NCI-H146 (cell line): ENCODE measurements at regions not wholly inside any gene's neighbourhood (a gene's known extent, or its start where the extent isn't known, plus 50 kb on each side); places are given as distances from the start of the nearest gene placed in this dataset.
"Not testable (repeated sequence)": the region's sequence is repeated elsewhere in the genome, so short reads cannot be mapped to it uniquely, and the experiment has no call there.

Source experiments
- DNase-seq: peaks from one replicate; lab custom pipeline; 2025; lab: John Stamatoyannopoulos, UW

- DNase-seq, result no peak
Observed at GRCh38 chr14:22296722-22297121, 292.3 kb downstream of the DAD1 start.

GRCh38 chr14:22296088-22296487 lies 292.9 kb downstream of the DAD1 start:
- DNase-seq, result no peak

- no peak for DNase-seq
Observed at GRCh38 chr14:22291406-22291805, 297.6 kb downstream of the DAD1 start.

GRCh38 chr14:22289570-22289969 lies 299.5 kb downstream of the DAD1 start:
- no peak for DNase-seq

- no peak for DNase-seq
Observed at GRCh38 chr14:22285991-22286390, 303.0 kb downstream of the DAD1 start.

GRCh38 chr14:22282949-22283348 lies 306.1 kb downstream of the DAD1 start:
- DNase-seq, result no peak

GRCh38 chr14:22282417-22282816 lies 306.6 kb downstream of the DAD1 start:
- DNase-seq, result no peak

- DNase-seq, result not testable (repeated sequence)
Observed at GRCh38 chr14:22281447-22281874, 307.6 kb downstream of the DAD1 start.

- DNase-seq, result no peak
Observed at GRCh38 chr14:22280497-22281316, 308.3 kb downstream of the DAD1 start.

- no peak for DNase-seq
Observed at GRCh38 chr14:22276913-22277816, 311.9 kb downstream of the DAD1 start.

GRCh38 chr14:22271838-22272799 lies 316.9 kb downstream of the DAD1 start:
- DNase-seq, result no peak

- DNase-seq, result no peak
Observed at GRCh38 chr14:22268875-22269274, 320.1 kb downstream of the DAD1 start.

- DNase-seq, result no peak
Observed at GRCh38 chr14:22266683-22267082, 322.3 kb downstream of the DAD1 start.

- DNase-seq, result no peak
Observed at GRCh38 chr14:22266142-22266442, 322.9 kb downstream of the DAD1 start.

GRCh38 chr14:22265319-22266141 lies 323.5 kb downstream of the DAD1 start:
- DNase-seq, result no peak

- no peak for DNase-seq
Observed at GRCh38 chr14:22264759-22265158, 324.3 kb downstream of the DAD1 start.

GRCh38 chr14:22263961-22264360 lies 325.1 kb downstream of the DAD1 start:
- no peak for DNase-seq

GRCh38 chr14:22262881-22263280 lies 326.1 kb downstream of the DAD1 start:
- DNase-seq, result no peak

GRCh38 chr14:22255017-22255950 lies 333.7 kb downstream of the DAD1 start:
- no peak for DNase-seq

- no peak for DNase-seq
Observed at GRCh38 chr14:22252686-22253085, 336.3 kb downstream of the DAD1 start.
